PC-3 (cell line): ENCODE measurements at regions not wholly inside any gene's neighbourhood (a gene's known extent, or its start where the extent isn't known, plus 50 kb on each side); places are given as distances from the start of the nearest gene placed in this dataset.

Source experiments
- ATAC-seq: fragments of 200-7000 bp; cut with Tn5 transposase; 2 replicates; pipeline ENCODE4 v1.9.1; 2020; ENCODE audit warnings: mild to moderate bottlenecking, moderate library complexity
- BruUV-seq: library from RNA; stranded (reverse); fragments of 400-500 nt; replicated peaks from 2 replicates; lab custom pipeline; 2021; lab: Mats Ljungman, UMichigan
- CTCF ChIA-PET: fragments of 300-600 bp; sonication (Branson Sonifier 250); formaldehyde crosslinking; loops from one replicate; lab custom pipeline; 2022; ENCODE audit warnings: antibody characterized with exemption; lab: Charles Lee
- POLR2A ChIA-PET: fragments of 300-600 bp; sonication (Branson Sonifier 250); formaldehyde crosslinking; loops from one replicate; lab custom pipeline; 2022; ENCODE audit warnings: antibody characterized with exemption; ENCODE audit not compliant: unreplicated experiment; lab: Charles Lee
- DNase-seq: peaks from one replicate; pipeline ENCODE4 v3.0.0-alpha.2; 2015
- H2AFZ ChIP-seq: fragments of 300-600 bp; sonication (generic); 2 replicates; pipeline ENCODE4 v1.6.0; 2016; ENCODE audit warnings: antibody characterized with exemption, low read length
- H3F3A ChIP-seq: fragments of 300-600 bp; sonication (generic); one replicate; pipeline ENCODE4 v1.6.0; 2017; ENCODE audit warnings: antibody characterized with exemption, low read length, control low read depth, mild to moderate bottlenecking; ENCODE audit not compliant: unreplicated experiment
- H3K27ac ChIP-seq: fragments of 300-600 bp; sonication (generic); 2 replicates; pipeline ENCODE4 v1.5.1; 2016; ENCODE audit warnings: mild to moderate bottlenecking, low read length
- H3K27me3 ChIP-seq: fragments of 300-600 bp; sonication (generic); 2 replicates; pipeline ENCODE4 v1.6.1; 2016; ENCODE audit warnings: low read length, mixed read lengths
- H3K36me3 ChIP-seq: fragments of 300-600 bp; sonication (generic); 2 replicates; pipeline ENCODE4 v1.6.1; 2016; ENCODE audit warnings: low read depth, mixed run types, low read length, mixed read lengths
- H3K4me1 ChIP-seq: fragments of 300-600 bp; sonication (generic); 2 replicates; pipeline ENCODE4 v1.5.1; 2016; ENCODE audit warnings: low read length; ENCODE audit not compliant: insufficient read depth
- H3K4me2 ChIP-seq: fragments of 300-600 bp; sonication (generic); 2 replicates; pipeline ENCODE4 v1.6.0; 2016; ENCODE audit warnings: low read length
- H3K4me3 ChIP-seq: fragments of 300-600 bp; sonication (generic); 2 replicates; pipeline ENCODE4 v1.5.1; 2016; ENCODE audit warnings: mild to moderate bottlenecking, low read length, mixed read lengths
- H3K79me2 ChIP-seq: fragments of 300-600 bp; sonication (generic); 2 replicates; pipeline ENCODE4 v1.6.1; 2017; ENCODE audit warnings: low read length, mixed read lengths
- H3K9ac ChIP-seq: fragments of 300-600 bp; sonication (generic); 2 replicates; pipeline ENCODE4 v1.6.0; 2016; ENCODE audit warnings: mild to moderate bottlenecking, low read length
- H3K9me2 ChIP-seq: fragments of 300-600 bp; sonication (generic); replicated peaks from 2 replicates; pipeline ENCODE4 v1.6.1; 2016; ENCODE audit warnings: mixed run types, low read length, mixed read lengths
- H3K9me3 ChIP-seq: fragments of 300-600 bp; sonication (generic); 2 replicates; pipeline ENCODE4 v1.6.1; 2016; ENCODE audit warnings: low read length, mixed read lengths
- H4K20me1 ChIP-seq: fragments of 300-600 bp; sonication (generic); 2 replicates; pipeline ENCODE4 v1.6.1; 2016; ENCODE audit warnings: low read length, mixed read lengths
- EZH2 ChIP-seq: fragments of 300-600 bp; sonication (generic); IDR thresholded peaks from one replicate; pipeline ENCODE4 v1.6.1; 2017; ENCODE audit warnings: antibody characterized with exemption, mild to moderate bottlenecking, low read length; ENCODE audit not compliant: unreplicated experiment
- EZH2phosphoT487 ChIP-seq: fragments of 300-600 bp; sonication (generic); IDR thresholded peaks from 2 replicates; pipeline ENCODE4 v1.6.1; 2018; ENCODE audit warnings: mild to moderate bottlenecking, antibody characterized with exemption, low read length, borderline replicate concordance
- intact Hi-C: fragments of 100-400 bp; cut with micrococcal nuclease; formaldehyde crosslinking; loops from 2 replicates; pipeline ENCODE4 v1.9.0; 2023
- TF ChIP-seq, protein P1 (sequence below): fragments of 300-600 bp; sonication (generic); conservative IDR thresholded peaks from 2 replicates; pipeline ENCODE4 v1.5.1; 2017; ENCODE audit warnings: antibody characterized with exemption, low read depth, mild to moderate bottlenecking, low read length

DNA sequence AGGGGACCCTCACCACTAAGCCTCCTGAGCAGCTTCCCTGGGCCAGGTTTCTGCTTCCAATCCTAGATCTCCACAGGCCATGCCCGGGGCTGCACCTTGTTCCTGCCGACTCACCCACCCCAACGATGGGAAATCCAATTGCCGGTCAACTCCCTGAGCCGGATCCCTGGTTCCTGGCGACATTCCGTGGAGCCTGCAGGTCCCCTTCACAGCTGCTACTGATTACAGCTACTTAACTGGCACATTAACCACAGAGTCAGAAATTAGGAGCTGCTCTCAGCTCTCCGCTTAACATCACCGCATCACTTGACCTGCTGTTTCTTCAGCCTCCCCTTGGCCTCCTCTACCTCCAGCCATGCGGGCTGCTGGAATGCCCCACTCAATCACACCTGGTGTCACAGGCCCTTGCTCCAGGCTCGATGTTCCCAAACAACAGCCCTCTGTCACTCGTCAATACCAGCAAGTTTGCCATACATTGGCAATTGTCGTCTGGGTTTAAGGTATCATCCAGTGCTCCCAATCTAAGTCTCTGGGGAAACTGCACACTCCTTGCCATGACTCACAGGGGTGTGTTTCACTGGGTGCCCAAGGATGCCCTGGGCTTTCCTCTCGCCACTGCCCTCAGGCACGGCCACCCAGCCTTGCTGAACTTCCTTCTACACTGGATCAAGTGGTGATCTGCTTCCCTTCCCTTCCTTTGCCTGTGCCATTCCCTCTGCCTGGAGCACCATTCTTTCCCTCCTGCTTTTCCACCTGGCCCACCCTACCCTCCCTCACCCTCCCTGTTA lies 181.0 kb downstream of the MN1 start:
- Histone ChIP-seq H4K20me1 (no peaks in the 10 kb centered on the region), H3F3A (no peaks in the 10 kb centered on the region), H3K27me3 (no peaks in the 10 kb centered on the region), H3K4me2 (no peak overlapping the region), H3K27ac (no peak overlapping the region), H3K79me2 (no peaks in the 10 kb centered on the region), H3K9me3 (no peaks in the 10 kb centered on the region), H2AFZ (no peak overlapping the region), H3K4me1 (no peaks in the 10 kb centered on the region; the same call in 1 of the 2 replicates), H3K9ac (no peak overlapping the region), H3K9me2 (no peaks in the 10 kb centered on the region), H3K4me3 (no peak overlapping the region), H3K36me3 (no peaks in the 10 kb centered on the region)
- DNase-seq (peak; percentile 18), ATAC-seq (no peak)
- ChIA-PET POLR2A (no interaction called here), CTCF (no interaction called here)
- TF ChIP-seq EZH2 (no peak), EZH2phosphoT487 (no peak)
- no TSS peak for BruUV-seq
- intact Hi-C loops = no loop called here

DNA sequence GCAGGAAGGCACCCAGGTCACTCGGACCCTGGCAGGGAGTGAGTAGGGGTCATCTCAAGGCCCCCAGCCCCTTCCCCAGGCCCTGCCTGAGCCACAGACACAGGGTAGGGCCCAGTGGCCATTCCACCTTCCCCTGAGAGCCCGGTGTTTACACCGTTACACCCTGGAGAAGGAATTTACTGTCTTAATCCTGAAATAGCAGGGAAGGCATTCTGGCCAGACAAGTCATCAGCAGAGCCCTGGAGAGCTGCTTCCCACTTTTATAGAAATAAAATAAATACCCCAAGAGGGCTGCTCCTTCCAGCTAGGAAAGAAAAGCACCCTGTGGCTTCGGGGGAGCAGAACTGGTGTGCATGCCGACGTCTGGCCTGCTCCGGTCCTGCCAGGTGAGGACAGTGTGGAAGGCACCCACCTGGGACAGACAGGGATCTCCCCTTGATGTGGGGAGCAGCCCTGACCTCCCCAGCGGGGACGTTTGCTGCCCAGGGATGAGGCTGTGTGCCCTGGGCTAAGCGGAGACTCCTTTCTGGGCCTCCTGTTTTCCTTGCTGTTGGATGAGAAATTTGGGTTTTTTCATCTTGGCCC lies 180.0 kb downstream of the MN1 start:
- no peaks in the 10 kb centered on the region for H3F3A ChIP-seq
- no peak for ATAC-seq
- no peaks in the 10 kb centered on the region for H4K20me1 ChIP-seq
- H3K27ac ChIP-seq = no peak overlapping the region
- H3K27me3 ChIP-seq = no peaks in the 10 kb centered on the region
- H3K4me3 ChIP-seq = no peak overlapping the region
- H3K9me2 ChIP-seq = no peaks in the 10 kb centered on the region
- CTCF ChIA-PET = no interaction called here
- DNase-seq = no peak
- TF ChIP-seq EZH2 (no peak), EZH2phosphoT487 (no peak)
- TF ChIP-seq, protein P1, sequence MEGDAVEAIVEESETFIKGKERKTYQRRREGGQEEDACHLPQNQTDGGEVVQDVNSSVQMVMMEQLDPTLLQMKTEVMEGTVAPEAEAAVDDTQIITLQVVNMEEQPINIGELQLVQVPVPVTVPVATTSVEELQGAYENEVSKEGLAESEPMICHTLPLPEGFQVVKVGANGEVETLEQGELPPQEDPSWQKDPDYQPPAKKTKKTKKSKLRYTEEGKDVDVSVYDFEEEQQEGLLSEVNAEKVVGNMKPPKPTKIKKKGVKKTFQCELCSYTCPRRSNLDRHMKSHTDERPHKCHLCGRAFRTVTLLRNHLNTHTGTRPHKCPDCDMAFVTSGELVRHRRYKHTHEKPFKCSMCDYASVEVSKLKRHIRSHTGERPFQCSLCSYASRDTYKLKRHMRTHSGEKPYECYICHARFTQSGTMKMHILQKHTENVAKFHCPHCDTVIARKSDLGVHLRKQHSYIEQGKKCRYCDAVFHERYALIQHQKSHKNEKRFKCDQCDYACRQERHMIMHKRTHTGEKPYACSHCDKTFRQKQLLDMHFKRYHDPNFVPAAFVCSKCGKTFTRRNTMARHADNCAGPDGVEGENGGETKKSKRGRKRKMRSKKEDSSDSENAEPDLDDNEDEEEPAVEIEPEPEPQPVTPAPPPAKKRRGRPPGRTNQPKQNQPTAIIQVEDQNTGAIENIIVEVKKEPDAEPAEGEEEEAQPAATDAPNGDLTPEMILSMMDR = no peak
- BruUV-seq = no TSS peak
- POLR2A ChIA-PET = no interaction called here
- H3K4me2 ChIP-seq = no peak overlapping the region
- no peaks in the 10 kb centered on the region for H3K9me3 ChIP-seq
- H3K9ac ChIP-seq = no peak overlapping the region
- no peaks in the 10 kb centered on the region for H3K36me3 ChIP-seq
- H3K79me2 ChIP-seq = no peaks in the 10 kb centered on the region
- intact Hi-C loops = no loop called here
- no peak overlapping the region for H2AFZ ChIP-seq
- no peaks in the 10 kb centered on the region; the same call in 1 of the 2 replicates for H3K4me1 ChIP-seq

DNA sequence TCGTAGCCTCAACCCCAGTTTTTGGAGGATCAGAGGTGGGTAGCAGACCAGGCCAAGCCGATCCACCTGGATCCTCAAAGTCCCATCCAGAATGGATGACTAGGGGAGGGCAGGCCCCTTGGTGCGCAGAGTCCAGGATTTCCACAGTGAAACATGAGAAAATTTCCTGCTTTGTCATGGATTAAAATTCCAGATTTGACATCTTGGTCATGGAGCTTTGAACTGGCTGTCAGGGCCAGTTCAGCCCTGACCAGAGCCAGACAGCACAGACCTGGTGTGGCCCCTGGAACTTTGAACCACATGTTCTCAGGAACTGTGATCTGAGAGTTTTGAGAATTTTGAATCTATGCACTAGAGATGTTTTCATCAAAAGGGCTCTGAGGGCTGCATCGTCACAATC lies 177.5 kb downstream of the MN1 start:
- no peaks in the 10 kb centered on the region for H4K20me1 ChIP-seq
- no peaks in the 10 kb centered on the region for H3F3A ChIP-seq
- H3K27me3 ChIP-seq = no peaks in the 10 kb centered on the region
- H3K27ac ChIP-seq = no peak overlapping the region
- H3K4me3 ChIP-seq = no peak overlapping the region
- DNase-seq (no peak), ATAC-seq (no peak)
- ChIA-PET CTCF (no interaction called here), POLR2A (no interaction called here)
- H2AFZ ChIP-seq = no peak overlapping the region
- no peaks in the 10 kb centered on the region for H3K36me3 ChIP-seq
- H3K4me1 ChIP-seq = no peaks in the 10 kb centered on the region; the same call in 1 of the 2 replicates
- no peaks in the 10 kb centered on the region for H3K9me2 ChIP-seq
- H3K79me2 ChIP-seq = no peaks in the 10 kb centered on the region
- intact Hi-C loops = no loop called here
- no peak overlapping the region for H3K9ac ChIP-seq
- TF ChIP-seq EZH2 = no peak
- TF ChIP-seq EZH2phosphoT487 = no peak
- TF ChIP-seq, protein P1 = no peak
- H3K9me3 ChIP-seq = no peaks in the 10 kb centered on the region
- no peak overlapping the region for H3K4me2 ChIP-seq
- no TSS peak for BruUV-seq
